HG03066 (cell line): ENCODE measurements at regions not wholly inside any gene's neighbourhood (a gene's known extent, or its start where the extent isn't known, plus 50 kb on each side); places are given as distances from the start of the nearest gene placed in this dataset.
A peak's percentile ranks its signal among the peaks of the same experiment; 100 is the strongest.
"Not testable (repeated sequence)": the region's sequence is repeated elsewhere in the genome, so short reads cannot be mapped to it uniquely, and the experiment has no call there.

Experiments used
- ATAC-seq: cut with Tn5 transposase; IDR thresholded peaks from one replicate; pipeline ENCODE4 v1.9.1; 2021; ENCODE audit warnings: low read depth; ENCODE audit not compliant: unreplicated experiment

DNA sequence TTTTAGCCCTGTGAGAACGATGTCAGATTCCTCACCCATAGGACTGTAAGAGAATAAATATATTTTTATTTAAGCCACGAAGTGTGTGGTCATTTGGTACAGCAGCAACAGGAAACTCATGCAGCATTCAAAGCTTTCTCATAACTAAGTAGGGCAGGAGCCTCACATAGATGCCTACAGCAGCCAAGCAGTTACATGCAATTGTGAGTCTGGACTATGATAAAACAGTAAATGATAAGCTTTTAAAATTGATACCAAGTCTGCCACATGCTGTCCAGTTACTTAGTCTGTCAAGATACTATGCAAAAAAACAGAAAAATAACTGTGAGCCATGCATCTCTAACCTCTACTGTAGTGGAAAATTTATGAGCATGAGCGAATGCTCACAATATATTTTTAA lies 359.6 kb downstream of the HS3ST1 start:
- no peak for ATAC-seq

DNA sequence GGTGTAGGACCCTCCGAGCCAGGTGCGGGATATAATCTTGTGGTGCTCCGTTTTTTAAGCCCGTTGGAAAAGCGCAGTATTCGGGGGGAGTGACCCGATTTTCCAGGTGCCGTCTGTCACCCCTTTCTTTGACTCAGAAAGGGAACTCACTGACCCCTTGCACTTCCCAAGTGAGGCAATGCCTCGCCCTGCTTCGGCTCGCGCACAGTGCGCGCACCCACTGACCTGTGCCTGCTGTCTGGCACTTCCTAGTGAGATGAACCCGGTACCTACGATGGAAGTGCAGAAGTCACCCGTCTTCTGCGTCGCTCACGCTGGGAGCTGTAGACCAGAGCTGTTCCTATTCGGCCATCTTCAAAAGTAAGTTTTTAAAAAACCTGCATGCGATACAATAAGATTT lies 362.1 kb downstream of the HS3ST1 start:
- not testable (repeated sequence) for ATAC-seq

DNA sequence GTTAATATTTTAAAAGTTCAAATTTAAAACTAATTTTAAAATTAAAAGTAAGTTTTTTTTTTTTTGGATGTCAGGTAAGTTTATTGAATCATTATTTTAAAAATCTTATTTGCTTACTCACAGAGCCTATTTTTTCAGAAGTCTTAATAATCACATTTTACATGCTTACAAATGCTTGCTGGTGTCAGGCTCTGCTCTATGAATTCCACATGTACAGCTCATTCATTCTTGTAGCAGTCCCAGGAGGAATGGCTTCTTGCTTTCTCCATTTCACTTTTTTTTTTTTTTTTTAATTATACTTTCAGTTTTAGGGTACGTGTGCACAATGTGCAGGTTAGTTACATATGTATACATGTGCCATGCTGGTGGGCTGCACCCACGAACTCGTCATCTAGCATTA lies 368.1 kb downstream of the HS3ST1 start:
- ATAC-seq = not testable (repeated sequence)

DNA sequence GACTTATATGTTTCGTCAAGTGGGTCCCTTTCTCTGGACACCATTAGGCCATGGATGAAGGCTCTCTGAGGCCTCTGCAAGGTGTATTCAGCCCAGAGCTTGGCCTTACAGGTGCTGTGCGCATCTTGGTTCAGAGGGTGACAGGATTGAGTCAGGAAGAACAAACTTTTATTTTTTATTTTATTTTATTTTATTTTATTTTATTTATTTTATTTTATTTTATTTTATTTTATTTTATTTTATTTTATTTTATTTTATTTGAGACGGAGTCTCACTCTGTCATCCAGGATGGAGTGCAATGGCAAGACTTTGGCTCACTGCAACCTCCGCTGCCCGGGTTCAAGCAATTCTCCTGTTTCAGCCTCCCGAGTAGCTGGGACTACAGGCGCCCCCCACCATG lies 370.4 kb upstream of the CLNK start:
- not testable (repeated sequence) for ATAC-seq

DNA sequence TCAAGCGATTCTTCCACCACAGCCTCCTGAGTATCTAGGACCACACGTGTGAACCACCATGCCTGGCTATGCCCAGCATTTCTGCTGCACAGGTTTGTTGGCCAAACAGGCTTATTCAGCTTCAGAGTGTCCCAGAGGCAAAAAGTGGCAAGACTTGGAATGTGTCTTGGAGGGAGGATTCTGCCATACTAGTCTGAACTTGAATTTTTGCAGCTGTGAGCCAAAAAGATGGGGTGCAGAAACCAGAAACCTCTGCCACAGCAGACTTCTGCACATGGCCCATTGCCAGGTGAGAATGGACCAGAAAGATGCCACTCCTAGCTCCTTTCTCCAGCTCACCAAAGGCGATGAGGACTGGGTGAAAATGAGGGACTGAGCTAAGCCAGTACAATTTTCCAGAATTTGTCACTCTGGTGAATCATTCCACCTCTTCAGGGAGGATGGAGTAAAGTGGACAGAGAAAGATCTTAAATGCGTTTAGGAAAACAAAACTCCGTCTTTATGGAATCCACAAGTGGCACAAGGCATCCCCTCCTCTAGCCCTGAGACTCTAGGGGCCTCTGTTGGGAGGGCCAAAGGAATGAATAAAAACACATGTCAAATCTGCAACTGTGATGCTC lies 369.1 kb upstream of the CLNK start:
- no peak for ATAC-seq

DNA sequence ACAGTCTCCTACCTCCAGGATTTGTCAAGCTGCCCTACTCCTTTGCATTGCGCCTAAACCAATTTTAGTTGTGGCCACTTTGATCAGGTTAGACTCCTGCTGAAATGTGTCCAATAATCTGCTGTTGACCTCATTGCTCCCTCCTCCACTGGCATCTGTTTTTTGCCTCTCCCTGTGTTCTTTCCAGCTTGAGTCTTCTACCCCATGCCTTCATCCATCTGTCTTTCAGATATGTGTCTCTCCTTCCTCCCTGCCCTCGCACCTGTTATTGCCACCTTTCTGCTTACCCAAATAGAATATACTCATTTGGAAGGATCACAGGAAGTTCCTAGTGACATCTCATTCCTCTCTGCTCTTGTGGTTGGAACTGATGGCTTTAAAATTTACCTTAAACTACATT lies 366.6 kb upstream of the CLNK start:
- no peak for ATAC-seq

DNA sequence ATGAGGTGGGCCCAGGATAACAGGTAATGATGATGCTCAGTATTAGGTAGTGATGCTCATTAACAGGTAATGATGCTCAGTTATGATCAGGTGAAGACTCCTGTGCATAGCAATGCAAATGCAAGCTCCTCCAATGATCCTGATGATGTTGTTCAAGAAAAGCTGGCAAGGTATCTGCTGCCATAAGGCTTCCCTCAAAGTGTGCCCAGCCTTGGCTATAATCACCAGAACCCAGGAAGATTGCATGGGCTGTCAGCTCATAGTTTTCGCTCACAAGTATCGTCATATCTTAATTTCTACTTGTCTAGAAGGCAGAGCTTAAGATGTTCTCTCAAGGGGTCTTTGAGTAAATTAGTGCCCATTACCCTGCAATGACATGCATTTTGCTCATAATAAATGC lies 366.2 kb upstream of the CLNK start:
- ATAC-seq = no peak

DNA sequence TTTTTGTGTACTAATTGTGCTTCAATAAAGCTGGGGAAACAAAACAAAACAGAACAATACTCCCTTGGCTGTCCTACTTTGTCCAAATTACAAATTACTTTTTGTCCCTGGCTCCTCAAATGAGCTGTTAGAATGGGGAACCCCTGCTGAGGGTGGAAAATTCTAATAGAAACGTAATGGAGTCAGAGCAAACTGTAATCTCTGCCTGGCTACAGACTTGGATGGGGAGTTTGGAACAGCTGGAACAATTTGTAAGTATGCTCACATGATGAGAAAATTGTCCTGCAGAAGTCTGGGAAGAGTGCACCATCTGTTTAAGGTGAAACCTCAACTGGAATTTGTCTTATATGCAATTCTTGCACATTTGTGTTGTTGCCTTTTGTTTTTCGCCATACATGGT lies 364.4 kb upstream of the CLNK start:
- no peak for ATAC-seq

DNA sequence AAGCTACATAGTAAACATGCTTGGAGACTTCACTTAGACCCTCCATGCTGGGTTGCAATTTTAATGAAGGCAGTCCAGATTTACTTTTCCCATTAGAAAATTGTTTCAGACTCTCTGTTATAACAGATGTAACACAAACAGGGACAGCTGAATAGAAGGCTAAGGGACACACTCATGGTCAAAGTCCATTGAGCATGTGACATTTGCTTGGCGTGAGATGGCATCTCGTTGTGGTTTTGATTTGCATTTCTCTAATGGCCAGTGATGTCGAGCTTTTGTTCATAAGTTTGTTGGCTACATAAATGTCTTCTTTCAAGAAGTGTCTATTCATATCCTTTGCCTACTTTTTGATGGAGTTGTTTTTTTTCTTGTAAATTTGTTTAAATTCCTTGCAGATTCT lies 358.2 kb upstream of the CLNK start:
- ATAC-seq = peak; percentile 52

DNA sequence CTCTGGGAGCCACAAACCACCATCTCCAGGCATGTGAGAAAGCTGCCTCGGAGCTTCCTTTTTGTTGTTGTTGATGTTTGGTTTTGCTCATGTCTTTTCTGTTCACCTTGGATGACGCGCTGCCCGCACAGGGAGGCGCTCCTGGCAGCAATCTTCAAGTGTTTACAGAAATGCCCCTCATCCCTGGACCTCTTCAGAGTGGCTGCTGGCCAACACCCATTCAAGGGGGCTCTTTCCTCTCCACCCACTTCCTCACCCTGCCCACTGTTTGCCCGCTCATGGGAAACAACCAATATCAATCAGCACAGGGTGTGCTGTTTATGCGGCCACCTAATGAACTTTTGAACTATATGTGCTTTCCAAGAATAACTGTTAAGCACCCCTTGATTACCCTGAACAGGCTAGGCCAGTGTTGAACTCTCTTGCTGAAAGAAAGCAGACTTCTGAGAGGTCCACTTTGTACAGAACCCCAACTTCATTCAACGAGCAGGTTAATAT lies 355.1 kb upstream of the CLNK start:
- no peak for ATAC-seq

DNA sequence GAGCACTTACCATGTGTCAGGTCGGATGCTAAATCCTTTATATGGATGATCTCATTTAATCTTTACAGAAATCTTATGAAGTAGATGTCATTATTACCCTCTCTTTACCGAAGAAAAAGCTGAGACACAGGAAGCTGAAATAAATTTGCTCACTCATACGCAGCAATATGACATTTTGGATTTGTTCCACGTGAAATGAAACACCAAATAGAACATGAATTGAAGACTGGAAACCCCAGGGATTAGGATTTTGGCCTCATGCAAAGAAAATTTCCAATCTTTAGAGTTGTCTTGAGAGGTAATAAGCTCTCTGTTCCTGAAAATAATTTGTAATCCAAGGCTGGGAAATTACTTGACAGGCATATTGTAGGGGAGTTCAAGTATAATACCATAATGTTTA lies 354.4 kb upstream of the CLNK start:
- no peak for ATAC-seq

DNA sequence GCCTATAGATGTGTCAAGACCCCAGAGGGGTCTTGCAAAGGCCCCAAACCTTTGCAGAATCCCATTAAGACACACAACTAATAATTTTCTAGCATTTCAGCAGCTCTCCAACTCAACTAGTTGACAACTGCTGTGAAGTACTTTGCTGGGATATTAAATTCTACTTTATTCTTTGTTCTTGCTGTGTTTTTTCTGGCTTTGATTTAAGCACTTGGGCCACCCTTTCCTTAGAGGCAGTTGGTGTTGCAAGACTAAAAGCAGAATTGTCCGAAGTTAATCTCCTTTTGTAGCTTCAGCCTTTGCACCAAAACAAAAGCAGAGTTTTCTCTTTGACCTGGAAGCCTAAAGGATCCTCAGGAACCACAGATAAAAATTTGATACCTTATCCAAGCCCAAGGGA lies 353.1 kb upstream of the CLNK start:
- no peak for ATAC-seq

DNA sequence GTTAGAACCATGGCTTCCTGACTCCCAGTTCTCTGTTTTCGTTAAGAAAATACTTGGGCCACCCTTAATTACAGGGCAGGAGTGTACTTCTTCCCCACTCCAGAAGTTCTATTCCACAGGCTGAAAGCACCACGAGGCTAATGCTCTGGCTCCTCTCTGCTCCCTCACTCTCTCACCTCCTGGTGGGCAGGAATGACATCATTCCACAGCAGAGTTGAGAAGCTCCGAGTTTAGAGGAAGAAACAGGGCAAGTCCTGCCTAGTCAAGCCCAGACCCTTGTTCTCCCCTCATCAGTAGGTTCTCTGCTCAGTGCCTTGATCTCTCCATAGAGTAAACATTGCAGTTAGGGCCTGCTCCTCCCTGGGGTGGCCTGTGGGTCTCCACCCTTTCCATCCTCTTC lies 343.8 kb upstream of the CLNK start:
- ATAC-seq = no peak

DNA sequence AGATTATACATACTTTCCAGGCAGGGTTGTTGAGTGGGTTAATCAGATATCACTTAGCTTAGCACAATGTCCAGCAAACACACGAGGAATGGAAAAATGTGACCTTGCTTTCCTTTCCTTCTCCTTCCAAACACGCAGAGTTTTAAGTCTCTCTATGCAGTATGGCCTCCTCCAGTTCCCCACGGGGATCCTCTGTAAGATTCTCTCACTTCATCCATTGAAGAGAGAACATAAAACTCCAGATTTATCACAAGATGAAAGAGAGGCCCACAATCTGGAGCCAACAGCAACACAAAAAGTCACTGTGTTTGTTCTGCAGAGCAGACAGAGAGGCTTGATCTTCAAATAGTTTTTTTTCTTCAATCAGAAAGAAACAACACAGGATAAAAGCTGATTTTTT lies 336.8 kb upstream of the CLNK start:
- ATAC-seq = no peak

DNA sequence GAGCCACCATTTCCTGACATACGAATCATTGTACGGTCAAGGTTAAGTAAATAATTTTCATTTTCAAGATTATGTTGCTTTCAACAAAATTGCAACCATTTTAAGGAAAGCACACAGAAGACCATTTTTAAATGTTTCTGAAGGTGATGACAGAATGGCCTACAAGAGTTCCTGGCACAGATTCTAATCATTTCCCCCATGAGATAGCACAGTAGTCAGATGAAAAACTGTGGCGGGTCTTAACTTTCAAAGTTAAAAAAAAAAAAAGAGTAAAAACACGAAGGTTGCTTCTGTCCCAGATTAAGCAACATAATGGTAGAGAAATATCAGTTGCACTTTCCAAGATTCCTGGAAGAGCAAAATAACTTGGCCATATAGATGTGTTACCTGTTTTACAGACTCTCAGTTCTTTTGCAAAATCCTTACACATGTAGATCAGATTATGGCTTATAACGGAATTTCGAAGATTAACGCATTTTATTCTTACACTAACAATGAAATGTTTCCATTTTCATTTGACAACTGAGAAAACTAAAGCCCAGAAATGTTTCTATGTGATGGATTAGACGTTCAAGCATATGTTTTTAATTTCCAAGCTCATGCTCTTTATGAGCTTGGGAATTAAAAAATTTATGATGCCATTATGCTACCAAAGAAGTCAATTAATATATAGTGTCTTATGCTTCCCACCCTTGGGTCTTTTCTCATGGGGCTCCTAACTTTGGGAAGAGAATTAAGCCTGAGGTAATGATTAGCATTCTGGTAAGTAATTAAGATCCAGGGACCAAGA lies 335.1 kb upstream of the CLNK start:
- ATAC-seq = no peak

DNA sequence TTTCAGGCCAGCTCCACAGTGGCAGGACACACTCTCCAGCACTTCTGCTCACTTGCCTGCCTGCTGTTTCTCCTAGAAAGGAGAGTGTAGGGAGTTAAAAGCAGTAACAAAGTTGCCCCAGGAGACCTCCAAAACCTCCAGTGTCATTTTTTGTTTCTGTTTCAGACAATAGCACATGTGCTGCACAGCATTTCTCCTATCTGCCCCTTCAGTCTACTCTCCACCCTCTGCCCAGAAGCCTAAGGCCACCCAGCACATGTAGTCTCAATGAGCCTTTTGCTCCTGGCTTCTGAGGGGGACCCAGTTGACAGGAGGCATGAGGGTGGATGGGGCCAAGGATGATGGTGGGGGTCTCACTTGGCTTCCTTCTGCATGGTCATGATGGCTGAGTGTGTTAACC lies 329.6 kb upstream of the CLNK start:
- no peak for ATAC-seq

DNA sequence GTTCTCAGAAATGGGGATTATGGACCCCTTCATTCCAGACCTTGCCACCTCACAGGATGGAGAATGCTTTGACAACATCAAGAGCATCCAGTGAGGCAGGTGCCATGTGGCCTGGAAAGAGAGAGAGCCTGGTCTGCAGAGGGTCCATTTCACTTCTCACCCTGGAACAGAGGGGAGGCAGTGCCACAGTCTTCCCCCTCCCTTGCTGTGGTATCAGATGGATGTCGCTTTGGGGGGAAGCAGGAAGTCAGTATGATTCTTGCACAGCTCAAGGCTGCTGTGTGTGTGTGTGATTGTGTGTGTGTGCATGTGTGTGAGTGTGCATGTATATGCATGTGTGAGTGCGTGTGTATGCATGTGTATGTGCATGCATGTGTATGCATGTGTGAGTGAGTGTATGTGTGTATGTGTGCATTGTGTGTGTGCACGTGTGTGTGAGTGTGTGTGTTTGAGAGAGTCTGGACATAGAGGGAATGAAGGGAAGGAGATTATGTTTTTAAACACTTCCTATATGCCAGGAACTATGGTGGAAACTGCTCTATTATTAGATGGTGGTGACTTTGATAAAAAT lies 328.6 kb upstream of the CLNK start:
- ATAC-seq = no peak

DNA sequence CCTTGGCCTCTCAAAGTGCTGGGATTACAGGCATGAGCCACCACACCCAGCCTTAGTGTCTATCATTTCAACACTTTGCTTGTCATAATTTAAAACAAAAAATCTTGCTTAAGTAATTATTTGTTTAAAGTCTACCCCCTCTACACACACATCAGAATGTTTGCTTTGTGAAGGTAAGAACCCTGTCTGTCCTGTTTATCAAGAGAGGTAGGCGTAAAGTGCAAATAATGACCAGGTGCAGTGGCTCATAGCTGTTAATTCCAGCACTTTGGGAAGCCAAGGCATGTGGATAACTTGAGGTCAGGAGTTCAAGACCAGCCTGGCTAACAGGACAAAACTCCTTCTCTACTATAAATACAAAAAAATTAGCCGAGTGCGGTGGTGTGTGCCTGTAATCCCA lies 326.7 kb upstream of the CLNK start:
- ATAC-seq = no peak

DNA sequence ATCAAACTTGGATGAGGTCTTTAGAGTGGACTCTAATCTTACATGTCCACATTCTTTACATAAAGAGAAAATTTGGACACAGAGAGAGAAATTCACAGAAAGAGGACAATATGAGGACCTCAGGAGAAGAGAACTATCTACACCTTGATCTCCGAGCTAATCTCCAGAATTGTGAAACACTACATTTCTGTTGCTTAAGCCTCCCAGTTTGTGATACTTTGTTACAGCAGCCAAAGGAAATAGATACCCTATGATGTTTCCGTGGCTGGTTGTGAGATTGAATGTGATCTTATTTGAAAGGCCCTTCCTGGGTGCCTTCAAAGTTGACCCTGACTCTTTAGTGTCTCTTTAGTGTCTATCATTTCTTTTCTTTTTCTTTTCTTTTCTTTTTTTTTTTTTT lies 326.1 kb upstream of the CLNK start:
- no peak for ATAC-seq

DNA sequence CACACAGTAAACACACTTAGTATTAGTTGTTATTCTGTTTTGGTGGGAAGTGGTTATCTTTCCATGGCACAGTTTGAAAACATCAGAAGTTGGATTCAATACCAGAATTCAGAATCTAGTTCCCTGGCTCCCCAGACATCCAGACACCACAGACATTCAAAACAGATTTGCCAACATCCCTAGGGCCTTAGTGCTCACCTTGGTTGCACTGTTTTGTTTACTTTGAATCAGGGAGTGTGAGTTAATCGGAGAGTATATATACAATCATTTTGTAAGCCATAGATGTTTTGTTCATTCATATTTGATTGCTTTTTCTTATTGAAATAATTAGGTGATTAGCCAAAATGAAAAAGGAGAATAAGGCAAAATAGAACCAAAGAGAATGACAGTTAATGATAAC lies 324.7 kb upstream of the CLNK start:
- no peak for ATAC-seq

DNA sequence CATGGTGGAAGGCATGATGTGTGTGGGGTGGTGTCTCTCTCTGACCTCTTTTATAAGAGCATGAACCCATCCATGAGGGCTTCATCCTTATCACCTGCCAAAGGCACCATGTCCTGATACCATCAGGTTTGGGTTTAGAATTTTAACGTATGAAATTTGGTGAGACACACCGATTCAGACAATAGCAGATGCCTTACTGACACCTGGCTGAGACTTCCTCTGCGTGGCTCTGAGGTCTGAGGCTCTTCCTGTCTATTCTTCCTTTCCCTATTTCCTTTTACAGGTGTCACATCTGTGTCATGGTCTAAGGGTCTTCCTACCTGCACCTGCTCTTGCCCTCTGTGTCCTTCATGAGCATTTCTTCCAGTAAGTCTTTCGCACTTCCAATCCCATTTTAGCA lies 320.7 kb upstream of the CLNK start:
- ATAC-seq = no peak

DNA sequence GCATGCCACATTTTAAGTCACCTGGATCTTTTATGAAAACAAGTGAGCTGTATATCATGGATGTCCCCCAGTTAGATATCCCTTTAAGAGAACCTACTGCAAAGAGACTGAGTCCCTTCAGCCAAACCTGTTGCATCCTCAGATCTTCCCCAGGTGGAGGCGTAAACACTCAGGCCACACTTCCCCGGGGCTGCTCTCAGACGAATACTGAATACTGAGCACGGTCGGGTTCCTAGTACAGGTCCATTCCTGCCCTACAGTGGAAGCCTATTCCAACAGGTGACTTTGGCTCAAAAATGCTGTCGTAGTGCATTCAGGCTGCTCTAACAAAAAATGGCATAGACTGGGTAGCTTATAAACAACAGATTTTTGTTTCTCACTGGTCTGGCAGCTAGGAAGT lies 320.2 kb upstream of the CLNK start:
- no peak for ATAC-seq
